ENCODE measurements at regions not wholly inside any gene's neighbourhood (a gene's known extent, or its start where the extent isn't known, plus 50 kb on each side); places are given as distances from the start of the nearest gene placed in this dataset.

GRCh38 chr2:18836436-18836835 is 247.1 kb upstream of the NT5C1B start:
- no peak overlapping the region for H2AFZ ChIP-seq (ENCODE audit: low read length)
- no peaks in the 10 kb centered on the region for H3K36me3 ChIP-seq (ENCODE audit: insufficient read depth, low read length)
- no peak overlapping the region for H3K4me2 ChIP-seq (ENCODE audit: low read depth, low read length, poor library complexity, severe bottlenecking)
- H3K79me2 ChIP-seq (ENCODE audit: low read length): no peaks in the 10 kb centered on the region
- H3K9me2 ChIP-seq (replicated peaks; ENCODE audit: insufficient read depth, low read length): no peaks in the 10 kb centered on the region
- no peak overlapping the region for H3K27ac ChIP-seq (ENCODE audit: low read length)
- H3K4me3 ChIP-seq (ENCODE audit: low read length): no peak overlapping the region
- no peaks in the 10 kb centered on the region for H4K20me1 ChIP-seq (ENCODE audit: insufficient read depth, low read depth, low read length)
- H3K9me3 ChIP-seq (ENCODE audit: low read length): no peaks in the 10 kb centered on the region
- no peak for DNase-seq
- H3K4me1 ChIP-seq (ENCODE audit: low read length): no peaks in the 10 kb centered on the region
- H3K9ac ChIP-seq (ENCODE audit: low read length): no peak overlapping the region
- H3K27me3 ChIP-seq (ENCODE audit: low read length): no peaks in the 10 kb centered on the region

- H3K9ac ChIP-seq (ENCODE audit: low read length): no peak overlapping the region
- H3K4me3 ChIP-seq (ENCODE audit: low read length): no peak overlapping the region
- no peaks in the 10 kb centered on the region for H3K9me3 ChIP-seq (ENCODE audit: low read length)
- H3K79me2 ChIP-seq (ENCODE audit: low read length): no peaks in the 10 kb centered on the region
- H4K20me1 ChIP-seq (ENCODE audit: insufficient read depth, low read depth, low read length): no peaks in the 10 kb centered on the region
- no peak for DNase-seq
- H3K36me3 ChIP-seq (ENCODE audit: insufficient read depth, low read length): no peaks in the 10 kb centered on the region
- H2AFZ ChIP-seq (ENCODE audit: low read length): no peak overlapping the region
- H3K4me2 ChIP-seq (ENCODE audit: low read depth, low read length, poor library complexity, severe bottlenecking): no peak overlapping the region
- H3K27me3 ChIP-seq (ENCODE audit: low read length): no peaks in the 10 kb centered on the region
- no peaks in the 10 kb centered on the region for H3K4me1 ChIP-seq (ENCODE audit: low read length)
- H3K27ac ChIP-seq (ENCODE audit: low read length): no peak overlapping the region
- no peaks in the 10 kb centered on the region for H3K9me2 ChIP-seq (replicated peaks; ENCODE audit: insufficient read depth, low read length)
Observed at GRCh38 chr2:18835787-18836186, 246.4 kb upstream of the NT5C1B start.

- Histone ChIP-seq H3K4me1 (ENCODE audit: low read length) (no peaks in the 10 kb centered on the region), H3K9me2 (replicated peaks; ENCODE audit: insufficient read depth, low read length) (no peaks in the 10 kb centered on the region), H3K9ac (ENCODE audit: low read length) (no peak overlapping the region), H4K20me1 (ENCODE audit: insufficient read depth, low read depth, low read length) (no peaks in the 10 kb centered on the region), H3K9me3 (ENCODE audit: low read length) (no peaks in the 10 kb centered on the region), H3K27ac (ENCODE audit: low read length) (no peak overlapping the region), H3K4me2 (ENCODE audit: low read depth, low read length, poor library complexity, severe bottlenecking) (no peak overlapping the region), H3K36me3 (ENCODE audit: insufficient read depth, low read length) (no peaks in the 10 kb centered on the region), H2AFZ (ENCODE audit: low read length) (no peak overlapping the region), H3K27me3 (ENCODE audit: low read length) (no peaks in the 10 kb centered on the region), H3K79me2 (ENCODE audit: low read length) (no peaks in the 10 kb centered on the region), H3K4me3 (ENCODE audit: low read length) (no peak overlapping the region)
- DNase-seq: no peak
Observed at GRCh38 chr2:18834341-18834740, 245.0 kb upstream of the NT5C1B start.

- H3K4me1 ChIP-seq (ENCODE audit: low read length): no peaks in the 10 kb centered on the region
- no peak overlapping the region for H3K27ac ChIP-seq (ENCODE audit: low read length)
- no peaks in the 10 kb centered on the region for H3K9me3 ChIP-seq (ENCODE audit: low read length)
- H3K79me2 ChIP-seq (ENCODE audit: low read length): no peaks in the 10 kb centered on the region
- no peak overlapping the region for H2AFZ ChIP-seq (ENCODE audit: low read length)
- DNase-seq: no peak
- H3K9me2 ChIP-seq (replicated peaks; ENCODE audit: insufficient read depth, low read length): no peaks in the 10 kb centered on the region
- no peaks in the 10 kb centered on the region for H4K20me1 ChIP-seq (ENCODE audit: insufficient read depth, low read depth, low read length)
- no peaks in the 10 kb centered on the region for H3K36me3 ChIP-seq (ENCODE audit: insufficient read depth, low read length)
- no peaks in the 10 kb centered on the region for H3K27me3 ChIP-seq (ENCODE audit: low read length)
- no peak overlapping the region for H3K9ac ChIP-seq (ENCODE audit: low read length)
- H3K4me2 ChIP-seq (ENCODE audit: low read depth, low read length, poor library complexity, severe bottlenecking): no peak overlapping the region
- no peak overlapping the region for H3K4me3 ChIP-seq (ENCODE audit: low read length)
Observed at GRCh38 chr2:18833941-18834340, 244.6 kb upstream of the NT5C1B start.

GRCh38 chr2:18831916-18832510 is 242.6 kb upstream of the NT5C1B start:
- no peaks in the 10 kb centered on the region for H3K9me3 ChIP-seq (ENCODE audit: low read length)
- no peak overlapping the region for H3K27ac ChIP-seq (ENCODE audit: low read length)
- H4K20me1 ChIP-seq (ENCODE audit: insufficient read depth, low read depth, low read length): no peaks in the 10 kb centered on the region
- DNase-seq: no peak
- H3K9ac ChIP-seq (ENCODE audit: low read length): no peak overlapping the region
- H3K36me3 ChIP-seq (ENCODE audit: insufficient read depth, low read length): no peaks in the 10 kb centered on the region
- H3K27me3 ChIP-seq (ENCODE audit: low read length): no peaks in the 10 kb centered on the region
- no peaks in the 10 kb centered on the region for H3K4me1 ChIP-seq (ENCODE audit: low read length)
- no peak overlapping the region for H3K4me2 ChIP-seq (ENCODE audit: low read depth, low read length, poor library complexity, severe bottlenecking)
- no peak overlapping the region for H2AFZ ChIP-seq (ENCODE audit: low read length)
- H3K79me2 ChIP-seq (ENCODE audit: low read length): no peaks in the 10 kb centered on the region
- no peaks in the 10 kb centered on the region for H3K9me2 ChIP-seq (replicated peaks; ENCODE audit: insufficient read depth, low read length)
- H3K4me3 ChIP-seq (ENCODE audit: low read length): no peak overlapping the region

- no peak for DNase-seq
- H3K9ac ChIP-seq (ENCODE audit: low read length): no peak overlapping the region
Observed at GRCh38 chr2:18830962-18831361, 241.6 kb upstream of the NT5C1B start.

GRCh38 chr2:18829976-18830375 is 240.6 kb upstream of the NT5C1B start:
- H3K4me1 ChIP-seq (ENCODE audit: low read length): no peaks in the 10 kb centered on the region
- no peak overlapping the region for H2AFZ ChIP-seq (ENCODE audit: low read length)
- no peak overlapping the region for H3K4me2 ChIP-seq (ENCODE audit: low read depth, low read length, poor library complexity, severe bottlenecking)
- H3K9me3 ChIP-seq (ENCODE audit: low read length): no peaks in the 10 kb centered on the region
- DNase-seq: no peak
- H4K20me1 ChIP-seq (ENCODE audit: insufficient read depth, low read depth, low read length): no peaks in the 10 kb centered on the region
- H3K79me2 ChIP-seq (ENCODE audit: low read length): no peaks in the 10 kb centered on the region
- no peak overlapping the region for H3K4me3 ChIP-seq (ENCODE audit: low read length)
- H3K36me3 ChIP-seq (ENCODE audit: insufficient read depth, low read length): no peaks in the 10 kb centered on the region
- no peaks in the 10 kb centered on the region for H3K9me2 ChIP-seq (replicated peaks; ENCODE audit: insufficient read depth, low read length)
- no peaks in the 10 kb centered on the region for H3K27me3 ChIP-seq (ENCODE audit: low read length)
- H3K27ac ChIP-seq (ENCODE audit: low read length): no peak overlapping the region
- no peak overlapping the region for H3K9ac ChIP-seq (ENCODE audit: low read length)

More at GRCh38 chr2:18830962-18831361, 241.6 kb upstream of the NT5C1B start:
- Histone ChIP-seq H3K9me3 (ENCODE audit: low read length) (no peaks in the 10 kb centered on the region), H3K27me3 (ENCODE audit: low read length) (no peaks in the 10 kb centered on the region), H3K9me2 (replicated peaks; ENCODE audit: insufficient read depth, low read length) (no peaks in the 10 kb centered on the region), H3K79me2 (ENCODE audit: low read length) (no peaks in the 10 kb centered on the region), H3K4me2 (ENCODE audit: low read depth, low read length, poor library complexity, severe bottlenecking) (no peak overlapping the region), H3K27ac (ENCODE audit: low read length) (no peak overlapping the region), H2AFZ (ENCODE audit: low read length) (no peak overlapping the region), H3K4me3 (ENCODE audit: low read length) (no peak overlapping the region), H3K4me1 (ENCODE audit: low read length) (no peaks in the 10 kb centered on the region), H3K36me3 (ENCODE audit: insufficient read depth, low read length) (no peaks in the 10 kb centered on the region), H4K20me1 (ENCODE audit: insufficient read depth, low read depth, low read length) (no peaks in the 10 kb centered on the region)

GRCh38 chr2:18829251-18829902 is 240.0 kb upstream of the NT5C1B start:
- Histone ChIP-seq H3K9me3 (ENCODE audit: low read length) (no peaks in the 10 kb centered on the region), H2AFZ (ENCODE audit: low read length) (no peak overlapping the region), H3K4me2 (ENCODE audit: low read depth, low read length, poor library complexity, severe bottlenecking) (no peak overlapping the region), H3K9me2 (replicated peaks; ENCODE audit: insufficient read depth, low read length) (no peaks in the 10 kb centered on the region), H3K9ac (ENCODE audit: low read length) (no peak overlapping the region), H3K4me3 (ENCODE audit: low read length) (no peak overlapping the region), H3K27me3 (ENCODE audit: low read length) (no peaks in the 10 kb centered on the region), H4K20me1 (ENCODE audit: insufficient read depth, low read depth, low read length) (no peaks in the 10 kb centered on the region), H3K27ac (ENCODE audit: low read length) (no peak overlapping the region), H3K4me1 (ENCODE audit: low read length) (no peaks in the 10 kb centered on the region), H3K79me2 (ENCODE audit: low read length) (no peaks in the 10 kb centered on the region), H3K36me3 (ENCODE audit: insufficient read depth, low read length) (no peaks in the 10 kb centered on the region)
- no peak for DNase-seq

All from Karpas-422 (cell line).